Brain microvascular endothelial cell (primary cell): ENCODE measurements at regions not wholly inside any gene's neighbourhood (a gene's known extent, or its start where the extent isn't known, plus 50 kb on each side); places are given as distances from the start of the nearest gene placed in this dataset.

Experiments used
- DNase-seq: peaks from one replicate; pipeline ENCODE4 v3.0.0-alpha.2; 2020
- H3K27ac ChIP-seq: fragments of 250-450 bp; sonication (Bioruptor Pico); 2 replicates; pipeline ENCODE4 v1.5.1; 2020; ENCODE audit warnings: mild to moderate bottlenecking, moderate library complexity
- H3K27me3 ChIP-seq: fragments of 250-450 bp; sonication (Bioruptor Pico); replicated peaks from 2 replicates; pipeline ENCODE4 v1.5.1; 2020; ENCODE audit warnings: mild to moderate bottlenecking
- H3K36me3 ChIP-seq: fragments of 250-450 bp; sonication (Bioruptor Pico); replicated peaks from 2 replicates; pipeline ENCODE4 v1.5.1; 2020; ENCODE audit warnings: mild to moderate bottlenecking
- H3K4me3 ChIP-seq: 2 replicates; pipeline ENCODE4 v1.5.1; 2011; ENCODE audit warnings: low read depth, mild to moderate bottlenecking, control low read depth, low read length, moderate library complexity
- in situ Hi-C: cut with HindIII; loops from 2 replicates; pipeline ENCODE4 v1.10.0; 2017; ENCODE audit warnings: low sequenced_read_pairs, low pct_ligation_motif_present
- TF ChIP-seq, protein P1 (sequence below): IDR thresholded peaks from 2 replicates; pipeline ENCODE4 v1.5.1; 2011; ENCODE audit warnings: low read depth, mild to moderate bottlenecking, moderate library complexity, low read length, control low read depth, inconsistent platforms; ENCODE audit errors: missing control alignments

DNA sequence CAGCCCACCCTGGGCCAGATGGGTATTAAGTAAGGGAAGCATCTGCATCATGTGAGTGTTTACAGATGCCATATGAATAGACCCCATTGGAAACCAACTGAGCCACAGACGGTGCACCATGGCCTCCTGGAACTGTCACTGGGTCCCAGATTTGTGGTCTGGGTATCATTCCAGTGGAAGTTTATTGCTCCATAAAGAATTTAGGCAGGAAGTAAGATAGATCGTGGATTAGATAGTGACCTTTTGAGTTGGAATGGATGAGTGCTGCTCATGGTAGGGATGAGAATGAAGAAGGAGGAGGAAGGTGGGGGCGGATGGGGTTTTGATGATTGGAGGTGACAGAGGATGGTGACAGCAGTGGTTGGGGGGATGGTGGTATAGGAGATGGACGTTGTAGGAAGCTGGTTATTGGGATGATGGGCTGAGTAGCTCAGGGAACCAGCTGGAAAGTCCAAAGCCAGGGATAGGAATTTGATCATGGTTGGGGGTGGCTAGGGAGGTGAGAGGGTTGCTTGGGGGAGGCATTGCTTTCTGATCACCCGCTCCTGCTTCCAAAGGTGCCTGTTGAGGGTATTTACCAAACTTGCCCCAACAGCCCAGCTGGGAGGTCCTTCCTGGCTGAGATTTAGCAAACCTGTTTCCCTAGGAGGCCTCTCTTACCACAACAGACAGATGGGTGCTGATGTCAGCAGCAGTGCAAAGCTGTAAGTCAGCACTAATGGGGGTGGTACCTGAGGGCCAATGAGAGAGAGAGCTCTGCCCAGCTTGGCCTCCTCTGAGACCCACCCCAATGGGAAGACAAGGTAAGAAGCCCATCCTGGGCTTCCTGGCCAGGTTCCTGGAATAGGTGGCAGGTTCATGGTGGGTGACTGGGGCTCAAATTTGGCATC, 78.0 kb downstream of the VEGFA start:
- Histone ChIP-seq H3K27ac (no peak overlapping the region), H3K4me3 (no peak overlapping the region), H3K27me3 (no peaks in the 10 kb centered on the region), H3K36me3 (no peaks in the 10 kb centered on the region)
- in situ Hi-C loops = no loop called here
- no peak for DNase-seq
- TF ChIP-seq, protein P1, sequence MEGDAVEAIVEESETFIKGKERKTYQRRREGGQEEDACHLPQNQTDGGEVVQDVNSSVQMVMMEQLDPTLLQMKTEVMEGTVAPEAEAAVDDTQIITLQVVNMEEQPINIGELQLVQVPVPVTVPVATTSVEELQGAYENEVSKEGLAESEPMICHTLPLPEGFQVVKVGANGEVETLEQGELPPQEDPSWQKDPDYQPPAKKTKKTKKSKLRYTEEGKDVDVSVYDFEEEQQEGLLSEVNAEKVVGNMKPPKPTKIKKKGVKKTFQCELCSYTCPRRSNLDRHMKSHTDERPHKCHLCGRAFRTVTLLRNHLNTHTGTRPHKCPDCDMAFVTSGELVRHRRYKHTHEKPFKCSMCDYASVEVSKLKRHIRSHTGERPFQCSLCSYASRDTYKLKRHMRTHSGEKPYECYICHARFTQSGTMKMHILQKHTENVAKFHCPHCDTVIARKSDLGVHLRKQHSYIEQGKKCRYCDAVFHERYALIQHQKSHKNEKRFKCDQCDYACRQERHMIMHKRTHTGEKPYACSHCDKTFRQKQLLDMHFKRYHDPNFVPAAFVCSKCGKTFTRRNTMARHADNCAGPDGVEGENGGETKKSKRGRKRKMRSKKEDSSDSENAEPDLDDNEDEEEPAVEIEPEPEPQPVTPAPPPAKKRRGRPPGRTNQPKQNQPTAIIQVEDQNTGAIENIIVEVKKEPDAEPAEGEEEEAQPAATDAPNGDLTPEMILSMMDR = no peak

DNA sequence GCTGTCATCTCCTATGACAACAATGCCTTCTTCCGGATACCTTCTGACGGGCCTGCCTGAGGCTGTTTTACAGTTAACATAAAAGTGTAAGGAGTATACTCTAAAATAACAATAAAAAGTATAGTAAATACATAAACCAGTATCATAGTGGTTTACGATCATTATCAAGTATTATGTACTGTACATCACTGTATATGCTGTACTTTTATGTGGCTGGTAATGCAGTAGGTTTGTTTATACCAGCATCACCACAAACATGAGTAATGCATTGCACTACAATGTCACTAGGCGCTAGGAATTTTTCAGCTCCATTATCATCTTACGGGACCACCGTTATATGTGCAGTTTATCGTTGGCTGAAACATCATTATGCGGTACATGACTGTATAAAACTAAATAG, 76.5 kb downstream of the VEGFA start:
- Histone ChIP-seq H3K36me3 (no peaks in the 10 kb centered on the region), H3K27ac (no peak overlapping the region), H3K4me3 (no peak overlapping the region), H3K27me3 (no peaks in the 10 kb centered on the region)
- no peak for DNase-seq
- TF ChIP-seq, protein P1 = no peak
- in situ Hi-C loops = no loop called here

- no peak overlapping the region for H3K4me3 ChIP-seq
- H3K27me3 ChIP-seq = no peaks in the 10 kb centered on the region
- no peaks in the 10 kb centered on the region for H3K36me3 ChIP-seq
- TF ChIP-seq, protein P1 = no peak
- DNase-seq = no peak
- H3K27ac ChIP-seq = no peak overlapping the region
- in situ Hi-C loops = no loop called here
These were observed 75.6 kb downstream of the VEGFA start for GRCh38 chr6:43845646-43846045.

DNA sequence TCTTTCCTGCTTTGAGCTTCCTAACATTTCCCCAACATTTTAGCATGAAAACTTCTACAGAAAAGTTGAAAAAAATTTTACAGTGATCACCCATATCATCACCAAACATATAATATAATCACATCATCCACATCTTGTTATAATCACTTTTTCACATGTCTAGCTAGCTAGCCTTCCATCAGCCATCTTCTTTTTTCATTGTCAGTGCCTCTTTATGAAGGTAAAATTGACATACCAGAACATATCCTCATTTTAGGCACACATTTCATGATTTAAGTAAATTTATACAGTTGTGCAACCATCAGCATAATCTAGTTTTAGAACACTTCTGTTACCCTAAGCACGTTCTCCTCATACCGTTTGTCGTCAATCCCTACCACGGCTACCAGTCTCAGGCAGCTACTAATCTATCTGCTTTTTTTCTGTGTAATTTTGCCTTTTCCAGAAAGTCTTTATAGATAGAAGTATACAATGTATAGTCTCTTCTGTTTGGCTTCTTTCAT, 73.7 kb downstream of the VEGFA start:
- DNase-seq = no peak
- TF ChIP-seq, protein P1 = no peak
- Histone ChIP-seq H3K27me3 (no peaks in the 10 kb centered on the region), H3K27ac (no peak overlapping the region), H3K4me3 (no peak overlapping the region), H3K36me3 (no peaks in the 10 kb centered on the region)
- in situ Hi-C loops = no loop called here

DNA sequence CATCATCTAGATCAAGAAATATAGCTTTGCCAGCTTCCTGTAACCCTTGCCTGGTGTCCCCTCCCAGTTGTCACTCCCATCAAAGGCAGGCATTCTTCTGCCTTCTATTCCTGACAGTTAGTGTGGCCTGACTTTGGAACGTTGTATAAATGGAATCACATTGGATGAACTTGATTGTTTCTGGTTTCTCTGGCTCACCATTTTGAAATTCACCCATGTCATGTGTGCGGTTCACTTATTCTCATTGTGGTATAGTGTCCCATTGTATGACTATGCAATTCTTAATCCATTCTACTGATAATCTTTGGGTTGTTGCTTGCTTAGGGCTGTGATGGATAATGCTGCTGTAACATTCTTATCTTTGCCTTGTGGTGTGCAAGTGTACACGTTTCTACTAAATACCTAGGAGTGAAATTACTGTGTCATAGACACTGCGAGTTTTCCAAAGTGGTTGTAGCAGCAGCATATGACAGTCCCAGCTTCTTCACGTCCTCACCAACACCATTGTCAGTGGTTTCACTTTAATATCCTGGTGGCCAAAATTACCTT, 73.2 kb downstream of the VEGFA start:
- in situ Hi-C loops = no loop called here

More for the DNA sequence above, 73.2 kb downstream of the VEGFA start:
- DNase-seq = no peak
- Histone ChIP-seq H3K4me3 (no peak overlapping the region), H3K27ac (no peak overlapping the region), H3K27me3 (no peaks in the 10 kb centered on the region), H3K36me3 (no peaks in the 10 kb centered on the region)
- TF ChIP-seq, protein P1 = no peak
